HFF-Myc (cell line): ENCODE measurements at regions not wholly inside any gene's neighbourhood (a gene's known extent, or its start where the extent isn't known, plus 50 kb on each side); places are given as distances from the start of the nearest gene placed in this dataset.

Experiments
- DNase-seq: peaks from one replicate; pipeline ENCODE4 v3.0.0-alpha.2; 2011; ENCODE audit warnings: low read depth; ENCODE audit errors: extremely low read depth
- H3K4me3 ChIP-seq: replicated peaks from 2 replicates; pipeline ENCODE4 v1.5.1; 2011; ENCODE audit warnings: low read depth, mild to moderate bottlenecking, control low read depth, low read length
- TF ChIP-seq, protein P1 (sequence below): IDR thresholded peaks from 2 replicates; pipeline ENCODE4 v1.5.1; 2012; ENCODE audit warnings: mild to moderate bottlenecking, low read depth, low read length, control low read depth; ENCODE audit errors: missing control alignments

- no peak overlapping the region for H3K4me3 ChIP-seq
- TF ChIP-seq, protein P1, sequence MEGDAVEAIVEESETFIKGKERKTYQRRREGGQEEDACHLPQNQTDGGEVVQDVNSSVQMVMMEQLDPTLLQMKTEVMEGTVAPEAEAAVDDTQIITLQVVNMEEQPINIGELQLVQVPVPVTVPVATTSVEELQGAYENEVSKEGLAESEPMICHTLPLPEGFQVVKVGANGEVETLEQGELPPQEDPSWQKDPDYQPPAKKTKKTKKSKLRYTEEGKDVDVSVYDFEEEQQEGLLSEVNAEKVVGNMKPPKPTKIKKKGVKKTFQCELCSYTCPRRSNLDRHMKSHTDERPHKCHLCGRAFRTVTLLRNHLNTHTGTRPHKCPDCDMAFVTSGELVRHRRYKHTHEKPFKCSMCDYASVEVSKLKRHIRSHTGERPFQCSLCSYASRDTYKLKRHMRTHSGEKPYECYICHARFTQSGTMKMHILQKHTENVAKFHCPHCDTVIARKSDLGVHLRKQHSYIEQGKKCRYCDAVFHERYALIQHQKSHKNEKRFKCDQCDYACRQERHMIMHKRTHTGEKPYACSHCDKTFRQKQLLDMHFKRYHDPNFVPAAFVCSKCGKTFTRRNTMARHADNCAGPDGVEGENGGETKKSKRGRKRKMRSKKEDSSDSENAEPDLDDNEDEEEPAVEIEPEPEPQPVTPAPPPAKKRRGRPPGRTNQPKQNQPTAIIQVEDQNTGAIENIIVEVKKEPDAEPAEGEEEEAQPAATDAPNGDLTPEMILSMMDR = no peak
- no peak for DNase-seq
Measured at GRCh38 chr1:187262731-187263130, 434.0 kb downstream of the PLA2G4A start.

DNA sequence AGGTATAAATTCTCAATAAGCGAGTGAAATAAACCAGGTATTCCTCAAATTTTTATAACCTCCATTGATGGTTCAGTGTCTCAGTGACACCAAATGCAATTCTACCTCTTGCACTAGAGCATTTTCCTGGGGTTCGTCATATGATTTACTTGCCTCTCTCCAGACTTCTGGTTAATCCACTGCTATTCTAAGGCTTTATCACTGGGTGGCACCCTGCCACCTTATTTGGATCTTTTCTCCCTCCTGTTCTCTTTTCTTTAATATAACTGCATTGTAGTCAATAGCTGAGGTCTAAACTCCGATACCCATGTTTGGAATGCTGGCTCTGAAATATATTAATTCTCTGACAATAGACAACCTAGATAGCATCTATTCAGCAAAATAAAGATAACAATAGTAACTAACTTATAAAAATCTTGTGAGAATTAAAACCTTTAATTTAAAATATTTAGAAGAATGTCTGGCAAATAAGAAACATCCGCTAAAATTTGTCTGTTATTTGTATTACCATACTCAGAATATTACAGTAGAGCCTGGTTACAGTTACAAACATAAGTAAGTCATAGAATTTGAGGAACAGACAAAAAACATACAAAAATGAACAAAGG lies 436.4 kb downstream of the PLA2G4A start:
- DNase-seq = no peak
- H3K4me3 ChIP-seq = no peak overlapping the region
- TF ChIP-seq, protein P1 = peak; percentile 11

GRCh38 chr1:187266051-187266450 lies 437.3 kb downstream of the PLA2G4A start:
- TF ChIP-seq, protein P1 = no peak
- DNase-seq = no peak
- H3K4me3 ChIP-seq = no peak overlapping the region

- H3K4me3 ChIP-seq = no peak overlapping the region
- no peak for DNase-seq
- TF ChIP-seq, protein P1 = no peak
Measured at GRCh38 chr1:187267827-187268226, 439.1 kb downstream of the PLA2G4A start.

- TF ChIP-seq, protein P1 = no peak
- no peak overlapping the region for H3K4me3 ChIP-seq
- no peak for DNase-seq
Measured at GRCh38 chr1:187270256-187270655, 441.5 kb downstream of the PLA2G4A start.

DNA sequence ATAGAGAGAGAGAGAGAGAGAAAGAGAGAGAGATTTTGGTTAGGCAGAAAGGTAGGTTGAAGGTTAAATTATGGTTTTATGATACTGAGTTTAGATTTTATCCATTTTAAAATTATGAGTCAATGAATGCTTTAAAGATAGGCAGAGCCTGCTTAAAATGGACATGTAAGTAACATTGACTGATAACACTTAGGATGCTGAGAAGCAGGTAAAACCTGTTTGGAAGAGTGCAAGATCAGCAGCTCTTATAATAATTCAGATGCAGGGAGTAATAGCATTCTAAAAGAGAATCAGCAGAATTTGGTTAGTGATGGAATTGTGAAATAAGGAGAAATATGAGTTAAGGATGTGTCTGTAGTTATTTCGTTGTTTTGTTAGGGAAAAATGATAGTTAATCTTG lies 446.6 kb downstream of the PLA2G4A start:
- no peak for DNase-seq
- TF ChIP-seq, protein P1 = no peak

More for the DNA sequence above, 446.6 kb downstream of the PLA2G4A start:
- no peak overlapping the region for H3K4me3 ChIP-seq
